Endothelial cell of umbilical vein (primary cell): ENCODE measurements at regions not wholly inside any gene's neighbourhood (a gene's known extent, or its start where the extent isn't known, plus 50 kb on each side); places are given as distances from the start of the nearest gene placed in this dataset.

Experiments
- BruUV-seq: library from RNA; stranded (reverse); fragments of 400-500 nt; replicated peaks from 2 replicates; lab custom pipeline; 2021; lab: Mats Ljungman, UMichigan
- CTCF ChIA-PET: fragments of 300-600, 350-600 bp; sonication (Branson Sonifier 250); formaldehyde crosslinking; loops from one replicate; lab custom pipeline; 2021; ENCODE audit warnings: antibody characterized with exemption, inconsistent platforms; lab: Charles Lee
- POLR2A ChIA-PET: fragments of 300-600, 350-600 bp; sonication (Branson Sonifier 250); formaldehyde crosslinking; loops from one replicate; lab custom pipeline; 2021; ENCODE audit warnings: antibody characterized with exemption, inconsistent platforms; lab: Charles Lee
- DNase-seq: peaks from one replicate; pipeline ENCODE4 v3.0.0-alpha.2; 2011; ENCODE audit warnings: low read depth, low spot score
- FAIRE-seq: peaks from 2 replicates; lab custom pipeline; 2011; peaks lifted over from hg19 to GRCh38; lab: Jason Lieb, UNC
- H2AFZ ChIP-seq: 2 replicates; pipeline ENCODE4 v1.6.0; 2012; ENCODE audit warnings: low read depth, low read length, control low read depth, inconsistent platforms
- H3K27ac ChIP-seq: 2 replicates; pipeline ENCODE4 v1.5.1; 2011; ENCODE audit warnings: low read depth, mild to moderate bottlenecking, control low read depth, low read length, moderate library complexity; ENCODE audit not compliant: insufficient read depth
- H3K27me3 ChIP-seq, 2 experiments: 2 replicates each; pipeline versions ENCODE4 v1.6.0 to v1.6.1; 2011; ENCODE audit warnings: low read length in 2 of 2, mixed read lengths in 1 of 2; ENCODE audit not compliant: control insufficient read depth in 2 of 2, insufficient read depth in 2 of 2
- H3K36me3 ChIP-seq, 2 experiments: 2 replicates in 1 of 2; 3 replicates in 1 of 2; pipeline ENCODE4 v1.5.1; 2011; ENCODE audit warnings: low read length in 2 of 2, mild to moderate bottlenecking in 1 of 2, moderate library complexity in 1 of 2; ENCODE audit not compliant: control insufficient read depth in 2 of 2, insufficient read depth in 2 of 2; ENCODE audit errors: extremely low read depth in 1 of 2
- H3K4me1 ChIP-seq: 3 replicates; pipeline ENCODE4 v1.5.1; 2011; ENCODE audit warnings: mild to moderate bottlenecking, low read length; ENCODE audit not compliant: control insufficient read depth, insufficient read depth; ENCODE audit errors: extremely low read depth
- H3K4me2 ChIP-seq: 2 replicates; pipeline ENCODE4 v1.6.1; 2011; ENCODE audit warnings: low read length, control low read depth, mixed read lengths; ENCODE audit not compliant: insufficient read depth
- H3K4me3 ChIP-seq, 3 experiments: fragments of 200-600 bp in 1 of 3; sonication (generic), shearing (Covaris generic) in 1 of 3; replicated peaks in 1 of 3; 2 replicates each; pipeline ENCODE4 v1.5.1; 2011 to 2016; ENCODE audit warnings: control low read depth in 3 of 3, low read length in 3 of 3, mild to moderate bottlenecking in 2 of 3, inconsistent platforms in 1 of 3, low read depth in 1 of 3, moderate library complexity in 1 of 3; ENCODE audit not compliant: insufficient read depth in 1 of 3
- H3K79me2 ChIP-seq: 2 replicates; pipeline ENCODE4 v1.6.0; 2012; ENCODE audit warnings: low read length, inconsistent platforms; ENCODE audit not compliant: control insufficient read depth, insufficient read depth
- H3K9ac ChIP-seq: replicated peaks from 2 replicates; pipeline ENCODE3; 2011; ENCODE audit warnings: low read length, control low read depth; ENCODE audit not compliant: insufficient read depth; ENCODE audit errors: extremely low read depth
- H3K9me1 ChIP-seq: replicated peaks from 3 replicates; pipeline ENCODE4 v1.6.0; 2011; ENCODE audit warnings: mild to moderate bottlenecking, low read length; ENCODE audit not compliant: control insufficient read depth, insufficient read depth; ENCODE audit errors: extremely low read depth
- H3K9me3 ChIP-seq: replicated peaks from 2 replicates; pipeline ENCODE4 v1.5.1; 2012; ENCODE audit warnings: low read length, inconsistent platforms; ENCODE audit not compliant: control insufficient read depth, insufficient read depth
- H4K20me1 ChIP-seq: replicated peaks from 2 replicates; pipeline ENCODE3; 2011; ENCODE audit warnings: mild to moderate bottlenecking, low read length; ENCODE audit not compliant: control insufficient read depth, insufficient read depth; ENCODE audit errors: extremely low read depth
- EZH2 ChIP-seq: IDR thresholded peaks from 2 replicates; pipeline ENCODE4 v1.6.1; 2012; ENCODE audit warnings: borderline replicate concordance, low read depth, mild to moderate bottlenecking, moderate library complexity, low read length, inconsistent platforms; ENCODE audit not compliant: severe bottlenecking
- FOS ChIP-seq: IDR thresholded peaks from 2 replicates; pipeline ENCODE4 v1.6.1; 2011; ENCODE audit warnings: mild to moderate bottlenecking, low read length, moderate library complexity, borderline replicate concordance; ENCODE audit not compliant: insufficient read depth
- GATA2 ChIP-seq: IDR thresholded peaks from 2 replicates; pipeline ENCODE4 v1.7.0; 2011; ENCODE audit warnings: low read depth, mild to moderate bottlenecking, moderate library complexity, mixed read lengths, low read length; ENCODE audit not compliant: insufficient read length, insufficient read depth
- JUN ChIP-seq: IDR thresholded peaks from 2 replicates; pipeline ENCODE4 v1.6.1; 2011; ENCODE audit warnings: borderline replicate concordance, low read depth; ENCODE audit not compliant: insufficient read length, insufficient read depth
- MYC ChIP-seq: IDR thresholded peaks from one replicate; pipeline ENCODE4 v1.6.1; 2011; ENCODE audit warnings: mild to moderate bottlenecking, low read depth, low read length
- POLR2A ChIP-seq: IDR thresholded peaks from 2 replicates; pipeline ENCODE4 v1.6.1; 2012; ENCODE audit warnings: low read depth, mild to moderate bottlenecking, control low read depth, low read length
- POLR2AphosphoS5 ChIP-seq: IDR thresholded peaks from 2 replicates; pipeline ENCODE4 v1.6.1; 2012; ENCODE audit warnings: low read depth, mild to moderate bottlenecking, control low read depth, low read length, moderate library complexity; ENCODE audit not compliant: insufficient read depth
- dilution Hi-C: fragments of 300-500 bp; cut with MboI; formaldehyde crosslinking; loops from one replicate; pipeline ENCODE4 v1.15.0; 2019; ENCODE audit warnings: low sequenced_read_pairs; ENCODE audit not compliant: extremely low pct_ligation_motif_present
- intact Hi-C: fragments of 100-400 bp; cut with micrococcal nuclease; formaldehyde crosslinking; loops from one replicate; pipeline ENCODE4 v1.10.0; 2022
- TF ChIP-seq, protein P1 (sequence below), 2 donors: IDR thresholded peaks; 1 replicate in 1 of 2; 2 replicates in 1 of 2; pipeline ENCODE4 v1.5.1; 2011; ENCODE audit warnings: low read length in 2 of 2, mild to moderate bottlenecking in 2 of 2, moderate library complexity in 2 of 2, control low read depth in 1 of 2, inconsistent platforms in 1 of 2, low read depth in 1 of 2; ENCODE audit not compliant: insufficient read depth in 1 of 2; ENCODE audit errors: extremely low read depth in 1 of 2
- TF ChIP-seq, protein P2 (sequence below): IDR thresholded peaks from 2 replicates; pipeline ENCODE4 v1.6.1; 2011; ENCODE audit not compliant: insufficient read depth, insufficient read length

DNA sequence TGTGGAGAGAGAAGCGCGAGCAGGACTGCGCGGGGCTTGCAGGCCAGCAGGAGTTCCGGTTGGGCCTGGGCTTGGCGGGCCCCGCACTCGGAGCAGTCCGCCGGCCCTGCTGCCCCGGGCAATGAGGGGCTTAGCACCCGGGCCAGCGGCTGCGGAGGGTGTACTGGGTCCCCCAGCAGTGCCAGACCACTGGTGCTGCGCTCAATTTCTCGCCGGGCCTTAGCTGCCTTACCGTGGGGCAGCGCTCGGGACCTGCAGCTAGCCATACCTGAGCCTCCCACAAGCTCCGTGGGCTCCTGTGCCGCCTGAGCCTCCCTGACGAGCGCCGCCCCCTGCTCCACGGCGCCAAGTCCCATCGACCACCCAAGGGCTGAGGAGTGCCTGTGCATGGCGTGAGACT, 89.0 kb upstream of the MBOAT1 start:
- Histone ChIP-seq H3K27ac (no peak overlapping the region), H3K4me2 (no peak overlapping the region), H3K4me1 (no peaks in the 10 kb centered on the region), H4K20me1 (no peaks in the 10 kb centered on the region), H3K9ac (no peak overlapping the region), H3K79me2 (no peaks in the 10 kb centered on the region), H3K9me1 (no peaks in the 10 kb centered on the region), H3K9me3 (no peaks in the 10 kb centered on the region), H3K27me3 (no peaks in the 10 kb centered on the region), H2AFZ (no peak overlapping the region), H3K4me3 (no peak overlapping the region), H3K36me3 (no peaks in the 10 kb centered on the region)
- ChIA-PET POLR2A (no interaction called here), CTCF (no interaction called here)
- DNase-seq: no peak
- intact Hi-C loops: no loop called here
- dilution Hi-C loops: no loop called here
- no peak for FAIRE-seq
- no TSS peak for BruUV-seq
- no peak for TF ChIP-seq EZH2
- TF ChIP-seq POLR2A: no peak
- TF ChIP-seq FOS: no peak
- TF ChIP-seq, protein P1, sequence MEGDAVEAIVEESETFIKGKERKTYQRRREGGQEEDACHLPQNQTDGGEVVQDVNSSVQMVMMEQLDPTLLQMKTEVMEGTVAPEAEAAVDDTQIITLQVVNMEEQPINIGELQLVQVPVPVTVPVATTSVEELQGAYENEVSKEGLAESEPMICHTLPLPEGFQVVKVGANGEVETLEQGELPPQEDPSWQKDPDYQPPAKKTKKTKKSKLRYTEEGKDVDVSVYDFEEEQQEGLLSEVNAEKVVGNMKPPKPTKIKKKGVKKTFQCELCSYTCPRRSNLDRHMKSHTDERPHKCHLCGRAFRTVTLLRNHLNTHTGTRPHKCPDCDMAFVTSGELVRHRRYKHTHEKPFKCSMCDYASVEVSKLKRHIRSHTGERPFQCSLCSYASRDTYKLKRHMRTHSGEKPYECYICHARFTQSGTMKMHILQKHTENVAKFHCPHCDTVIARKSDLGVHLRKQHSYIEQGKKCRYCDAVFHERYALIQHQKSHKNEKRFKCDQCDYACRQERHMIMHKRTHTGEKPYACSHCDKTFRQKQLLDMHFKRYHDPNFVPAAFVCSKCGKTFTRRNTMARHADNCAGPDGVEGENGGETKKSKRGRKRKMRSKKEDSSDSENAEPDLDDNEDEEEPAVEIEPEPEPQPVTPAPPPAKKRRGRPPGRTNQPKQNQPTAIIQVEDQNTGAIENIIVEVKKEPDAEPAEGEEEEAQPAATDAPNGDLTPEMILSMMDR (IDR thresholded peaks at IDR 0.05; ENCODE audit: extremely low read depth in 1 of 2, insufficient read depth in 1 of 2, low read depth in 1 of 2, low read length in 2 of 2): no peak
- no peak for TF ChIP-seq MYC
- no peak for TF ChIP-seq JUN
- TF ChIP-seq POLR2AphosphoS5: no peak
- TF ChIP-seq, protein P2, sequence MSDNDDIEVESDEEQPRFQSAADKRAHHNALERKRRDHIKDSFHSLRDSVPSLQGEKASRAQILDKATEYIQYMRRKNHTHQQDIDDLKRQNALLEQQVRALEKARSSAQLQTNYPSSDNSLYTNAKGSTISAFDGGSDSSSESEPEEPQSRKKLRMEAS: no peak
- TF ChIP-seq GATA2: no peak
